ENCODE measurements at regions not wholly inside any gene's neighbourhood (a gene's known extent, or its start where the extent isn't known, plus 50 kb on each side); places are given as distances from the start of the nearest gene placed in this dataset.

- peak; percentile 36 for DNase-seq (ENCODE audit: low spot score)
Measured at GRCh38 chr22:48379371-48379770, 1448.3 kb downstream of the BRD1 start.

GRCh38 chr22:48378673-48379072, 1449.0 kb downstream of the BRD1 start:
- no peak for DNase-seq (ENCODE audit: low spot score)

- no peak for DNase-seq (ENCODE audit: low spot score)
Measured at GRCh38 chr22:48376936-48377712, 1450.5 kb downstream of the BRD1 start.

DNA sequence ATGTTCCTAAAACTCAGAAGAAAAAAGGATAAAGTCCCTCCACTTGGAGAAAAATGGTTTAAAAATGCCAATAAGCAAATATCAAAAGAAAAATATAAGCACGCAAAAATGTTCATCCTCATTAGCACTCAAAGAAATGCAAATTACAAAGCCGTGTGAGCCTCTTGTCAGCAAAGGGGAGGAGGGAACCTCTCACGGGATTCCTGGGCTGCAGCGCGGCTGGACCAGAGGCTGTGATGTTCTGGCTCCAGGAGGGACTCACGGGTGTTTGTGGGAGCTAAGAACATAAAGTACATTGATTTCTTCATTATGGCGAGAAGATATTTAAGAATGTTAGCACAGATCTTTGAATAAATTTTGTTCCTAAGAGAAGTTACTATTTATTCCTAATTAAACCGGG, 1451.2 kb downstream of the BRD1 start:
- DNase-seq (ENCODE audit: low spot score) = peak; percentile 41

DNA sequence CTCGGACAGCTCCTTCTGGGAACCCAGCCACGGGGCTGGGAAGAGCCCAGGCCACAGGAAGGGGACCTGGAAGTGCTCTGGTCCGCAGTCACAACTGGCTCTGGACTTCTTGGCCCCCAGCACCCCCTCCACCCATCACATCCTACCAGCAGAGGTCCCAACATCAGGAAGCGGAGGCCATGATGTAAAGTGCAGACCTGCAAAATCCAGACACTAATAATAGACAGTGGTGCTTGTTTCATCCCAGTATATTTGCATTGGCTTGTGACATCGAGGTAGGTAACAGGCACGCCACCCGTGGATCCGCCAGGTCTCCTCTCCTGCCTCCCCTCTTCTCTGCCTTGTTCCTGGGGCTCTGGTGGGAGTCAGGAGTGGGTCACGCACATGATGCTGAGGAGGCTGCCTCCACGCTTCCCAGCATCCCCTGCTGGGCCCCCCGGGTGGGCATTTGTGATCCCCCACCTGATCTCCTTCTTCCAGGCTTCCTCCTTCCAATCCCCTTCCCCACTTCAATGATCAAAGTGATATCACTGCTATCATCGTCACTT, 1454.0 kb downstream of the BRD1 start:
- no peak for DNase-seq (ENCODE audit: low spot score)

GRCh38 chr22:48372390-48372789, 1455.3 kb downstream of the BRD1 start:
- no peak for DNase-seq (ENCODE audit: low spot score)

- no peak for DNase-seq (ENCODE audit: low spot score)
Measured at GRCh38 chr22:48371391-48371790, 1456.3 kb downstream of the BRD1 start.

DNA sequence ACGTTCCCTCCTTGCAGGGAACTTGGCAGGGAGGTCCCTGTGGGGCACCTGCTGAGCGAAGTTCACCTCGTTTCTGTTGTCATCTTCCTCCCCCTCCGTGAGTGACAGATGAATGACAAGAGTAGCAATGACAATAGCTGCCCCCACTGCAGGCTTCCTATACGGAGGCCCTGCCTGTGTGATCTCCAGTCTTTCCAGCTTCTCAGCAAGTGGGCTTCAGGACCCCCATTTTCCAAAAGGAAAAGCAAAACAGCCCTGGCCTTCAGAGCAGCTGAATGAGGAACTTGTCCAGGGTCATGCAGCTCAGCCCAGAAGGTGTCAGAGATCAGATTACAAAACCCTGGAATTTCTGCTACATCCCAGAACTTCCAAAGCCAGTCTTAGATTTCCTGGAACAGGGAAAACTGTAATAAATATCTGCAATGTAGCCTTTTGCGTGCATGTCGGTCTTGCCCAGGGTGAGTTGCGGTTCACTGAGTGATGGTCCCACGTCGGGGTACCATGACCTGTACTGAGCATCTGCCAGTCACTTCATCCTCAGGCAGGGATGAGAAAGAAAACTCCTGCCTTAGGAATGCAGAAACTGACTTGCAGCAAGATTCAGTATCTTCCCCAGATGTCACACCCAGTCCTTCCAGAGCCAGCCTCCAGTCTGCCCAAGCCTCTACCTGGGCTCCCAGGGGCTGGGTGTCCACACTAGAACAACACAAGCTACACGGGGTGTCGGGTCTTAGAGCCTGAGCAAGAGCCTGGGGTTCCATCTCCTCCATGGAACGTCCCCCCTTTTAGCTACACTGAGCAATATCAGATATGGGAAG, 1457.0 kb downstream of the BRD1 start:
- peak; percentile 38 for DNase-seq (ENCODE audit: low spot score)

GRCh38 chr22:48369789-48370507, 1457.7 kb downstream of the BRD1 start:
- peak; percentile 42 for DNase-seq (ENCODE audit: low spot score)

DNA sequence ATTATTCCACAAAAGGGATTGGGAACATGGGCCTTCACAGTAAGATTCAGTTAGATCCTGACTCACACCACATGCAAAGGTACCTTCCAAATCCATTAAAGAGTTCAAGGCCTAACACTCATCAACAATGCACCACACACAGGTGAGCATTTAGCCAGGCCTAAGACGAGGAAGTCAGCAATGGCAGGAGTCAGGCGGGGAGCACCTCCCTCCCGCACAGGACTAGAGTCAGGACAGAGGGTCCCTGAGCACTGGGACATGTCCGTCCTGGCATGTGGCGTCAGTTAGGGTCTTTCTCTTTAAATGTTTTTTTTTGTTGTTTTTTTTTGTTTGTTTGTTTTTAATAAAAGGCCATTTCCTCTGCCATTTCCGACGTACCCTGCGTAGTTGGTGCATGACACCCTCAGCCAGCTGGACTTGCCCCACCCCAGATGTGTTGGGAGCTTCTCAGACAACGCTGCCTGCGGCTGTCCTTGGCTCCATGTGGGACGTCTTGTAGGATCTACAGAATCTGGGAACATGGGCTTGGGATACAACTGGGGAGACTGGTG, 1458.6 kb downstream of the BRD1 start:
- no peak for DNase-seq (ENCODE audit: low spot score)

GRCh38 chr22:48367731-48368130, 1459.9 kb downstream of the BRD1 start:
- DNase-seq (ENCODE audit: low spot score) = no peak

- DNase-seq (ENCODE audit: low spot score) = no peak
Measured at GRCh38 chr22:48366591-48366990, 1461.1 kb downstream of the BRD1 start.

- no peak for DNase-seq (ENCODE audit: low spot score)
Measured at GRCh38 chr22:48366056-48366455, 1461.6 kb downstream of the BRD1 start.

- DNase-seq (ENCODE audit: low spot score) = no peak
Measured at GRCh38 chr22:48365386-48365785, 1462.3 kb downstream of the BRD1 start.

DNA sequence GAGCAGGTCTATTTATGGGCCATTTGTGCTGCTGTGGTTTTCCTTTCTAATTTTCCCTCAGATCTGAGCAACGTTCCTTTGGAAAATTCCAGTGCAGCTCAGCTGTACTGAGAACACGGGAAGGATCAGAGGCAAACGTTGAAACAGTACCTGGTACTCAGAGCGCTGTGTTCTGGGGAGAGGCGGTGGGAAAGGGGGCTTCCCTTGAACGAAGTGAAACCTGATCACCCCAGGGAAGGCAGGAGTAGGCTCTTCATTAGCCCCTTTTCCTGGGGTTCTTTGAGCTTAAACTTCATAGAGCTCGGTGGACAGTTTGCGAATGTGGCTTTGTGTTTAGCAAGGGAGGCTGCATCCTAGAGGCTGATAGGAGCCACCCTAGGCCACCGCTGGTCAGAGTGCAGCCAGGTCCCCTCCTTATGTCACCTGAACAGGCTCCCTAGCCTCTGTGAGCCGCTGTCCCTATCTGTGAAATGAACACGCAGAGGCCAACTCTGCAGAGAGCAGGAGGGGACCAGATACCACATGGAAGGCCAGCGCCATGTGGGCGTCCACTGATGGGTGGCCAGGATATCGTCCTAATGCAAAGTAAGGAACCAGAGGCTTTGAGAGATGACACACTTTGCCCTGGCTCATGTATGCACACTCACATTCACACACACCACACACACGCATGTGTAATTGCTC, 1464.8 kb downstream of the BRD1 start:
- DNase-seq (ENCODE audit: low spot score) = no peak

GRCh38 chr22:48361099-48361639, 1466.5 kb downstream of the BRD1 start:
- DNase-seq (ENCODE audit: low spot score) = no peak

- DNase-seq (ENCODE audit: low spot score) = no peak
Measured at GRCh38 chr22:48359613-48359965, 1468.1 kb downstream of the BRD1 start.

- no peak for DNase-seq (ENCODE audit: low spot score)
Measured at GRCh38 chr22:48358886-48359612, 1468.6 kb downstream of the BRD1 start.

- no peak for DNase-seq (ENCODE audit: low spot score)
Measured at GRCh38 chr22:48357961-48358360, 1469.7 kb downstream of the BRD1 start.

DNA sequence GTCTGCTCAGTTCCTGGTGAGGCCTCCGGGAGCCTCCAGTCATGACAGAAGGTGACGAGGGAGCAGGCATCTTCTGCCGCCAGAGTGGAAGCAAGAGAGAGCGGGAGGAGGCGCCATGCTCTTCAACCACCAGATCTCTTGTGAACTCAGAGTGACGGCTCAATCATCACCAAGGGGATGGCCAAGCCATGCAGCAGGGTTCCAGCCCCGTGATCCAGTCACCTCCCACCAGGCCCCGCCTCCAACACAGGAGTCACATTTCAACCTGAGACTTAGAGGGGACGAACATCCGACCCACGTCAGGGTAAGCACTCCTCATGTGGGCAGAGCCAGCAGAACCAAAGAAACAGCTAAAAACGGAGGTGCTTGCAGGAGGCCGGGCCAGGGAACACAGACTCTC, 1470.5 kb downstream of the BRD1 start:
- no peak for DNase-seq (ENCODE audit: low spot score)

GRCh38 chr22:48356731-48357130, 1470.9 kb downstream of the BRD1 start:
- no peak for DNase-seq (ENCODE audit: low spot score)
